Caco-2 (cell line): ENCODE measurements at regions not wholly inside any gene's neighbourhood (a gene's known extent, or its start where the extent isn't known, plus 50 kb on each side); places are given as distances from the start of the nearest gene placed in this dataset.

Experiments
- BruUV-seq: library from RNA; stranded (reverse); fragments of 400-500 nt; replicated peaks from 2 replicates; lab custom pipeline; 2021; lab: Mats Ljungman, UMichigan
- CTCF ChIA-PET: fragments of 300-600 bp; sonication (Branson Sonifier 250); formaldehyde crosslinking; loops from one replicate; lab custom pipeline; 2022; ENCODE audit warnings: antibody characterized with exemption; lab: Charles Lee
- POLR2A ChIA-PET: fragments of 300-600 bp; sonication (Branson Sonifier 250); formaldehyde crosslinking; loops from one replicate; lab custom pipeline; 2022; ENCODE audit warnings: antibody characterized with exemption; lab: Charles Lee
- DNase-seq, 2 experiments: peaks; one replicate each; pipeline versions ENCODE4 v3.0.0 to v3.0.0-alpha.2; 2020 to 2022
- H3K27me3 ChIP-seq: replicated peaks from 2 replicates; pipeline ENCODE4 v1.6.0; 2011; ENCODE audit warnings: low read length; ENCODE audit not compliant: control insufficient read depth, insufficient read depth
- H3K36me3 ChIP-seq: 2 replicates; pipeline ENCODE4 v1.5.1; 2011; ENCODE audit warnings: low read length; ENCODE audit not compliant: control insufficient read depth, insufficient read depth
- H3K4me1 ChIP-seq: fragments of 250-450 bp; sonication (Bioruptor Pico); 2 replicates; pipeline ENCODE4 v1.5.1; 2020; ENCODE audit warnings: mild to moderate bottlenecking
- H3K4me3 ChIP-seq: 2 replicates; pipeline ENCODE4 v1.5.1; 2011; ENCODE audit warnings: low read depth, mild to moderate bottlenecking, control low read depth, low read length
- H3K9me3 ChIP-seq: fragments of 250-450 bp; sonication (Bioruptor Pico); 2 replicates; pipeline ENCODE4 v1.5.1; 2020; ENCODE audit warnings: mild to moderate bottlenecking, moderate library complexity
- H3K27ac Mint-ChIP-seq: one replicate; pipeline ENCODE4 v1.8.0; 2022; ENCODE audit warnings: mixed read lengths; ENCODE audit not compliant: unreplicated experiment
- H3K27me3 Mint-ChIP-seq: one replicate; pipeline ENCODE4 v1.8.0; 2022; ENCODE audit warnings: mixed read lengths; ENCODE audit not compliant: insufficient read depth, unreplicated experiment
- H3K36me3 Mint-ChIP-seq: one replicate; pipeline ENCODE4 v1.8.0; 2022; ENCODE audit warnings: mild to moderate bottlenecking, mixed read lengths; ENCODE audit not compliant: insufficient read depth, unreplicated experiment
- H3K4me1 Mint-ChIP-seq: one replicate; pipeline ENCODE4 v1.8.0; 2022; ENCODE audit warnings: low read depth, mixed read lengths; ENCODE audit not compliant: unreplicated experiment
- H3K4me3 Mint-ChIP-seq: one replicate; pipeline ENCODE4 v1.8.0; 2022; ENCODE audit warnings: mild to moderate bottlenecking, moderate library complexity, mixed read lengths; ENCODE audit not compliant: unreplicated experiment
- H3K9me3 Mint-ChIP-seq: one replicate; pipeline ENCODE4 v1.8.0; 2022; ENCODE audit warnings: mixed read lengths; ENCODE audit not compliant: unreplicated experiment
- intact Hi-C: fragments of 100-400 bp; cut with micrococcal nuclease; formaldehyde crosslinking; loops from one replicate; pipeline ENCODE4 v1.10.0; 2022; ENCODE audit not compliant: unreplicated experiment
- TF ChIP-seq, protein P1 (sequence below), 2 experiments: fragments of 200-600 bp in 1 of 2; IDR thresholded peaks; 1 replicate in 1 of 2; 2 replicates in 1 of 2; pipeline versions ENCODE4 v1.5.1 to v1.8.0; 2011 to 2022; ENCODE audit warnings: antibody characterized with exemption in 1 of 2, control low read depth in 1 of 2, inconsistent platforms in 1 of 2, low read depth in 1 of 2, low read length in 1 of 2, mild to moderate bottlenecking in 1 of 2, moderate library complexity in 1 of 2; ENCODE audit not compliant: insufficient read depth in 1 of 2, severe bottlenecking in 1 of 2, unreplicated experiment in 1 of 2

DNA sequence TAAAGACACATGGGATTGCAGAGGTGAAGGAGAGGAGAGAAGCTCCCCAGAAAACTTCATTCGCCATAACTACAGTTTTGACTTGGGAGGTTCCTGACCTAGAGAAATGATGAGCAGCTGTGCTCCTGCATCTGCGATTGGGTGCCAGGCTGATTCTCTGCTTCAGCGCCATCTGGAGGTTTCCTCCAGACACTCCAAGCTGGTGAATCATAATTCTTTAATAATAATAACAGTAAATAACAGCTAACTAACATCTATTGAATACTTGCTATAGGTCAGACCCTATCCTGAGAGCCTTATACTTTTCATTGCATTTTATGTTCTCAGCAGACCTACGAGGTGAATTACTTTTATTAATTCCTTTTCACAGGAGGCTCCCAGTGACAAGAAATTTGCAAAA is 575.8 kb downstream of the TOX3 start:
- TF ChIP-seq, protein P1, sequence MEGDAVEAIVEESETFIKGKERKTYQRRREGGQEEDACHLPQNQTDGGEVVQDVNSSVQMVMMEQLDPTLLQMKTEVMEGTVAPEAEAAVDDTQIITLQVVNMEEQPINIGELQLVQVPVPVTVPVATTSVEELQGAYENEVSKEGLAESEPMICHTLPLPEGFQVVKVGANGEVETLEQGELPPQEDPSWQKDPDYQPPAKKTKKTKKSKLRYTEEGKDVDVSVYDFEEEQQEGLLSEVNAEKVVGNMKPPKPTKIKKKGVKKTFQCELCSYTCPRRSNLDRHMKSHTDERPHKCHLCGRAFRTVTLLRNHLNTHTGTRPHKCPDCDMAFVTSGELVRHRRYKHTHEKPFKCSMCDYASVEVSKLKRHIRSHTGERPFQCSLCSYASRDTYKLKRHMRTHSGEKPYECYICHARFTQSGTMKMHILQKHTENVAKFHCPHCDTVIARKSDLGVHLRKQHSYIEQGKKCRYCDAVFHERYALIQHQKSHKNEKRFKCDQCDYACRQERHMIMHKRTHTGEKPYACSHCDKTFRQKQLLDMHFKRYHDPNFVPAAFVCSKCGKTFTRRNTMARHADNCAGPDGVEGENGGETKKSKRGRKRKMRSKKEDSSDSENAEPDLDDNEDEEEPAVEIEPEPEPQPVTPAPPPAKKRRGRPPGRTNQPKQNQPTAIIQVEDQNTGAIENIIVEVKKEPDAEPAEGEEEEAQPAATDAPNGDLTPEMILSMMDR (IDR thresholded peaks at IDR 0.05; ENCODE audit: insufficient read depth in 1 of 2, low read depth in 1 of 2, low read length in 1 of 2, severe bottlenecking in 1 of 2, unreplicated experiment in 1 of 2), result peak; percentile 41 to 43
- H3K4me3 Mint-ChIP-seq, result no peak overlapping the region
- no peaks in the 10 kb centered on the region for H3K36me3 Mint-ChIP-seq
- intact Hi-C loops, result no loop called here
- H3K27me3 Mint-ChIP-seq, result peaks cover 11% of the 10 kb centered on the region
- H3K9me3 ChIP-seq, result no peaks in the 10 kb centered on the region
- no peaks in the 10 kb centered on the region for H3K9me3 Mint-ChIP-seq
- H3K27ac Mint-ChIP-seq, result no peak overlapping the region
- POLR2A ChIA-PET, result no interaction called here
- CTCF ChIA-PET, result interaction anchor here (0.5 to 1.4 kb wide), 2 partner anchors 46 to 153 kb away, joined by 4 to 8 read pairs; no protein-coding TSS in a partner anchor
- H3K4me3 ChIP-seq, result no peak overlapping the region
- H3K27me3 ChIP-seq, result no peaks in the 10 kb centered on the region
- no peaks in the 10 kb centered on the region for H3K4me1 ChIP-seq
- DNase-seq, result peak in 1 of 2 experiments; percentile 27
- no TSS peak for BruUV-seq
- H3K4me1 Mint-ChIP-seq, result no peaks in the 10 kb centered on the region
- H3K36me3 ChIP-seq, result no peaks in the 10 kb centered on the region

DNA sequence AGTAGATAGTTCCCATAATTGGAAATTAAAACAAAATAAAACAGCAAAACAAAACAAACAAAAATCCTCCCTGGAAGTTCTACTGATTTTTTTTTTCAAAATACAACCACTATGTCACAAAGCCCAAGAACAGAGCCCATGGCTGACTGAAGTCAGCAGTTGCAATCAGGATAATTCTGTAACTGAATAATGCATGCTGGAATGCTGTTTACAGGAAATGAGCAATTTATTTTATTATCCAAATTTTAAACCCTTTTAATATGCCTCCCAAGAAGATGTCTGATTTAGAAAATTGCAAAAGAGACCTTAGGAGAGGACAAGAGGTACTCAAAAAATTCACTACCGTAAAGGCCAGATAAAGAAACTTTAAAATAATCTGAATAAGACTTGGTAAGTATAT is 578.2 kb downstream of the TOX3 start:
- H3K9me3 ChIP-seq, result no peaks in the 10 kb centered on the region
- intact Hi-C loops, result no loop called here
- no peaks in the 10 kb centered on the region for H3K36me3 Mint-ChIP-seq
- H3K27ac Mint-ChIP-seq, result no peak overlapping the region
- no TSS peak for BruUV-seq
- H3K4me1 ChIP-seq, result no peaks in the 10 kb centered on the region
- no peaks in the 10 kb centered on the region for H3K36me3 ChIP-seq
- no peaks in the 10 kb centered on the region for H3K9me3 Mint-ChIP-seq
- peaks cover 14% of the 10 kb centered on the region for H3K27me3 Mint-ChIP-seq
- no peak overlapping the region for H3K4me3 Mint-ChIP-seq
- TF ChIP-seq, protein P1 (IDR thresholded peaks at IDR 0.05; ENCODE audit: insufficient read depth in 1 of 2, low read depth in 1 of 2, low read length in 1 of 2, severe bottlenecking in 1 of 2, unreplicated experiment in 1 of 2), result no peak
- no peaks in the 10 kb centered on the region for H3K4me1 Mint-ChIP-seq
- no peak for DNase-seq
- ChIA-PET CTCF (no interaction called here), POLR2A (no interaction called here)
- no peak overlapping the region for H3K4me3 ChIP-seq
- no peaks in the 10 kb centered on the region for H3K27me3 ChIP-seq

DNA sequence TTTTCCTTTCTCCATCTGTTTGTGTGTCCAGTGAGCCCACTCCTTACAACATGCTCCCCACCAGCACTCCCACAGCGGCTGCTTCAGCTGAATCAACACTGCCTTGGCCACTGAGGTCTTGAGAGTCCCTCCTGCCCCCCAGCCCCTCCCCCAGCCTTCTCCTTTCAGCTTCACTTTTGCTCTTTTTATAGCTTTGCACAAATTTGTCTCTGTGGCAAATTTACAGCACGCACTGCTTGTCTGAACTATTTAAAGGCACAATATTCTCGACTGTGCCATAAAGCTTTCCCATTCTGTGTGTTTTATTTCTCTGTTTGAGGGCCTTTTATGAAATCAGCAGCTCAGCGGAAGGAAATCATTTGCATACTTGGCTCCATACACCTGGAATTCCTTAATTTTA is 579.3 kb downstream of the TOX3 start:
- Mint-ChIP-seq H3K4me3 (no peak overlapping the region), H3K36me3 (no peaks in the 10 kb centered on the region), H3K4me1 (no peaks in the 10 kb centered on the region), H3K27me3 (peaks cover 17% of the 10 kb centered on the region), H3K9me3 (no peaks in the 10 kb centered on the region), H3K27ac (no peak overlapping the region)
- no peak for DNase-seq
- H3K36me3 ChIP-seq, result no peaks in the 10 kb centered on the region
- TF ChIP-seq, protein P1 (IDR thresholded peaks at IDR 0.05; ENCODE audit: insufficient read depth in 1 of 2, low read depth in 1 of 2, low read length in 1 of 2, severe bottlenecking in 1 of 2, unreplicated experiment in 1 of 2), result no peak
- H3K4me1 ChIP-seq, result no peaks in the 10 kb centered on the region
- no TSS peak for BruUV-seq
- H3K27me3 ChIP-seq, result no peaks in the 10 kb centered on the region
- POLR2A ChIA-PET, result no interaction called here
- H3K4me3 ChIP-seq, result no peak overlapping the region
- intact Hi-C loops, result no loop called here
- CTCF ChIA-PET, result no interaction called here
- no peaks in the 10 kb centered on the region for H3K9me3 ChIP-seq
